Thoracic aorta (tissue), 2 donors: ENCODE measurements at regions not wholly inside any gene's neighbourhood (a gene's known extent, or its start where the extent isn't known, plus 50 kb on each side); places are given as distances from the start of the nearest gene placed in this dataset.
A peak's percentile ranks its signal among the peaks of the same experiment; 100 is the strongest.

Experiments
- ATAC-seq: fragments of 150-250 bp; one replicate; pipeline ENCODE4 v1.8.0; 2017; ENCODE audit warnings: low read depth; ENCODE audit not compliant: insufficient number of reproducible peaks, low FRiP score
- DNase-seq: peaks from one replicate; pipeline ENCODE4 v3.0.0-alpha.2; 2020; ENCODE audit warnings: low spot score
- H3K27ac ChIP-seq, 2 donors: fragments of 200-600 bp; sonication (generic); 1 replicate in 1 of 2; 2 replicates in 1 of 2; pipeline ENCODE4 v1.5.1; 2016; ENCODE audit warnings: mild to moderate bottlenecking in 2 of 2, moderate library complexity in 2 of 2
- H3K27me3 ChIP-seq: fragments of 200-600 bp; sonication (generic); replicated peaks from 2 replicates; pipeline ENCODE4 v1.6.0; 2016; ENCODE audit warnings: mild to moderate bottlenecking; ENCODE audit not compliant: insufficient read depth
- H3K36me3 ChIP-seq: fragments of 200-600 bp; sonication (generic); one replicate; pipeline ENCODE4 v1.5.1; 2016
- H3K4me1 ChIP-seq, 2 donors: fragments of 200-600 bp; sonication (generic); 1 replicate in 1 of 2; 2 replicates in 1 of 2; pipeline versions ENCODE4 v1.5.1 to v1.6.0; 2016; ENCODE audit warnings: low read depth in 2 of 2, mild to moderate bottlenecking in 1 of 2; ENCODE audit not compliant: control insufficient read depth in 1 of 2
- H3K4me3 ChIP-seq: fragments of 200-600 bp; sonication (generic); 2 replicates; pipeline ENCODE4 v1.5.1; 2016; ENCODE audit warnings: mild to moderate bottlenecking
- H3K9me3 ChIP-seq: fragments of 200-600 bp; sonication (generic); 2 replicates; pipeline ENCODE4 v1.5.1; 2016
- TF ChIP-seq, protein P1 (sequence below): fragments of 200-600 bp; sonication (generic); IDR thresholded peaks from one replicate; pipeline ENCODE4 v1.5.1; 2019; ENCODE audit warnings: antibody characterized with exemption

- DNase-seq (no peak), ATAC-seq (no peak)
- Histone ChIP-seq H3K9me3 (no peaks in the 10 kb centered on the region), H3K27ac (peak overlapping the region in 1 of 2 donors; percentile 7), H3K4me3 (no peak overlapping the region), H3K36me3 (no peaks in the 10 kb centered on the region), H3K27me3 (no peaks in the 10 kb centered on the region), H3K4me1 (no peaks in the 10 kb centered on the region)
- TF ChIP-seq, protein P1, sequence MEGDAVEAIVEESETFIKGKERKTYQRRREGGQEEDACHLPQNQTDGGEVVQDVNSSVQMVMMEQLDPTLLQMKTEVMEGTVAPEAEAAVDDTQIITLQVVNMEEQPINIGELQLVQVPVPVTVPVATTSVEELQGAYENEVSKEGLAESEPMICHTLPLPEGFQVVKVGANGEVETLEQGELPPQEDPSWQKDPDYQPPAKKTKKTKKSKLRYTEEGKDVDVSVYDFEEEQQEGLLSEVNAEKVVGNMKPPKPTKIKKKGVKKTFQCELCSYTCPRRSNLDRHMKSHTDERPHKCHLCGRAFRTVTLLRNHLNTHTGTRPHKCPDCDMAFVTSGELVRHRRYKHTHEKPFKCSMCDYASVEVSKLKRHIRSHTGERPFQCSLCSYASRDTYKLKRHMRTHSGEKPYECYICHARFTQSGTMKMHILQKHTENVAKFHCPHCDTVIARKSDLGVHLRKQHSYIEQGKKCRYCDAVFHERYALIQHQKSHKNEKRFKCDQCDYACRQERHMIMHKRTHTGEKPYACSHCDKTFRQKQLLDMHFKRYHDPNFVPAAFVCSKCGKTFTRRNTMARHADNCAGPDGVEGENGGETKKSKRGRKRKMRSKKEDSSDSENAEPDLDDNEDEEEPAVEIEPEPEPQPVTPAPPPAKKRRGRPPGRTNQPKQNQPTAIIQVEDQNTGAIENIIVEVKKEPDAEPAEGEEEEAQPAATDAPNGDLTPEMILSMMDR, result no peak
Observed at GRCh38 chr12:18907127-18907526, 169.2 kb downstream of the CAPZA3 start.

DNA sequence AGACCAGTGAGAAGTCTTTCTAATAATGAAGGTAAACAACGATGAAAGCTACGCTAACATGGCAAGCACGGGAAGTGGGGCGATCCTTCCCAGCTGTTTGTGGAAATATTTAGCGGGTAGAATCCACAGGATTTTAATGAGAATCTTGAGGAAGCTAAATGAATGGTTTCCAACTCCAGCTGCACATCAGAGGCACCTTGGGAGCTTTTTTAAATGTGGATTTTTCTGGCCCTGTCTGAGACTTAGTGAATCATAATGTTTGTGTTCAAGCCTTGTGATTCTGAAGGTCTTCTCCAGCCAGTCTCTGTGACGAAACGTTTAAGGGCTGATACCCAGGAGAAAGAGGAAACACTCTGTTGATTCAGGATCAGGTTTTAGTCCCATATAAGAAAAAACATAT, 169.8 kb downstream of the CAPZA3 start:
- DNase-seq, result no peak
- H3K36me3 ChIP-seq, result no peaks in the 10 kb centered on the region
- no peaks in the 10 kb centered on the region for H3K4me1 ChIP-seq
- no peak overlapping the region for H3K4me3 ChIP-seq
- TF ChIP-seq, protein P1, result no peak
- H3K27ac ChIP-seq, result peak overlapping the region in 1 of 2 donors; percentile 19
- no peak for ATAC-seq
- H3K27me3 ChIP-seq, result no peaks in the 10 kb centered on the region
- H3K9me3 ChIP-seq, result no peaks in the 10 kb centered on the region

DNA sequence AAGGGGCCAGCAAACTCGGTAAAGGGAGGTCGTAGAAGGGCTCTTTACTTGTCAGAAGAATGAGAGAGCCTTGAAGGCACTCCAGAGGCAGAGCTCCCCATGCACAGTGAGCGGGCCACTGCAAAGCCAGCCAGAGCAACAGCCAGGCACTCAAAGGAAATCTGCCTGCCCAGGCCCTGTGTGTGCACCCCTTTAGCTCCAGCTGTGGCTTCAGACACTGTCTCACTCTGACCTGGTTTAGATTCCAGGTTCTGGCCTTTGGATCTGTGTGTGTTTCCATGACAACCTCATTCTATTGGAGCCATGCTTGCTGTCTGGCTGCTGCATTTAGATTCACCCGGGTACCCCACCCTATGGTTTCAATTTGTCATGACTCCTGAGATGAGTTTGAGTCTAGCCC, 170.3 kb downstream of the CAPZA3 start:
- no peaks in the 10 kb centered on the region for H3K4me1 ChIP-seq
- DNase-seq (no peak), ATAC-seq (no peak)
- H3K27ac ChIP-seq, result peak overlapping the region in 1 of 2 donors; percentile 19
- H3K36me3 ChIP-seq, result no peaks in the 10 kb centered on the region
- H3K4me3 ChIP-seq, result no peak overlapping the region
- H3K27me3 ChIP-seq, result no peaks in the 10 kb centered on the region
- H3K9me3 ChIP-seq, result no peaks in the 10 kb centered on the region
- TF ChIP-seq, protein P1, result no peak

DNA sequence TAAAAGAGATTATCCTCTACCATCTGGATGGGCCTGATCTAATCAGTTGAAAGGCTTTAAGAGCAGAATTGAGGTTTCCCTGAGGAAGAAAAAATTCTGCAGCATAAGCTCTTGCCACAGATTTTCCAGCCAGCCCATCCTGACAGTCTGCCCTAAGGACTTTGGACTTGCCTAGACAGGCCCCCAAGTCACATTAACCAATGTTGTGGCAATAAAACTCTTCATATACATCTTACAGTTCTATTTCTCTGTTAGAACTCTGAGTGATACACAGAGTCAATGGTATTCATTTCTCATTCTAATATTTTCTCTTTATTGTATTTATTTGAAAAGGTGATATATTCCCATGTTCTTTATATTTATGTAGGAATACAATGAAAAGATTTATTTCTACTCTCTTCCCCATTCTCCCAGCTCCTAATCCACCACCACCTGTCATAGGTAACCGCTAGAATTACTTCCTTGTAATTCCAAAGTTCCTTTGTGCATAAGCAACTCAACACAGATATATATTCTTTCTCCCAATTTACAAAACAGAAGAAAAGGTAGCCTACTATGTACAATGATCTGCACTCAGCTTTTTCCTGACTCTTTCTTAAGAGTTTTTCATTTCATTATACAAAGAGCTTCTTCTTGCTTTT, 182.1 kb downstream of the CAPZA3 start:
- Histone ChIP-seq H3K36me3 (no peaks in the 10 kb centered on the region), H3K27me3 (no peaks in the 10 kb centered on the region)
- no peak for ATAC-seq

DNA sequence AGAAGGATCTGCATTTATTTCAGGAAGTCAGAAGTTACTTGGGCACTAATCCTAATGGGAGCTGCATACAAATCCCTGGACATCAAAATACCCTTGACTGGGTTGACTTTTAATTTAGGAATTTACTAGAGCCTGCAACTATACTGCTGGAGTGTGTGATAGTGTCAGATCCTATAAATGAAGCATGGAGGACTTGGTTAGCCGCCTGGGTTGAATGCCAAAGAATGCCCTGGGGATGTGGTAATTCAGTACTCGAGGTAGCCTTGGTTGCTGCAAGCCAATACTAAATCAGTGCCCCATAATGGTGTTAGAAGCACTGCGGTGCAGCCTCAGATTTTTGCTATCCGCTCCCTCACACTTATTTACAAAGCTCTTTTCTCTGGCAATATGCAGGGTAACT, 184.9 kb downstream of the CAPZA3 start:
- H3K36me3 ChIP-seq, result no peaks in the 10 kb centered on the region
- no peaks in the 10 kb centered on the region for H3K9me3 ChIP-seq
- H3K27ac ChIP-seq, result no peak overlapping the region
- no peaks in the 10 kb centered on the region for H3K4me1 ChIP-seq
- no peak overlapping the region for H3K4me3 ChIP-seq
- TF ChIP-seq, protein P1, result no peak
- ATAC-seq (no peak), DNase-seq (no peak)
- no peaks in the 10 kb centered on the region for H3K27me3 ChIP-seq

More for the DNA sequence above, 182.1 kb downstream of the CAPZA3 start:
- H3K4me3 ChIP-seq, result no peak overlapping the region
- H3K27ac ChIP-seq, result no peak overlapping the region
- TF ChIP-seq, protein P1, result no peak
- DNase-seq, result no peak
- no peaks in the 10 kb centered on the region for H3K4me1 ChIP-seq
- H3K9me3 ChIP-seq, result no peaks in the 10 kb centered on the region
